GM23338 (cell line): ENCODE measurements at regions not wholly inside any gene's neighbourhood (a gene's known extent, or its start where the extent isn't known, plus 50 kb on each side); places are given as distances from the start of the nearest gene placed in this dataset.

Experiments used
- CREB1 ChIP-seq: fragments of 250-450 bp; sonication (Bioruptor Pico); IDR thresholded peaks from 2 replicates; pipeline ENCODE4 v1.5.0; 2020; ENCODE audit warnings: low read depth, mild to moderate bottlenecking, moderate library complexity
- CTCF ChIP-seq, 2 experiments: fragments of 200-600 bp in 1 of 2; sonication (generic) in 1 of 2; conservative IDR thresholded peaks; 2 replicates each; pipeline versions ENCODE4 v1.5.1 to v1.6.1; 2016 to 2017; ENCODE audit warnings: antibody characterized with exemption in 2 of 2, low read depth in 2 of 2, mild to moderate bottlenecking in 2 of 2, moderate library complexity in 1 of 2
- EZH2 ChIP-seq: fragments of 200-600 bp; sonication (generic); IDR thresholded peaks from one replicate; pipeline ENCODE4 v1.8.0; 2017; ENCODE audit warnings: antibody characterized with exemption, mild to moderate bottlenecking, low read depth; ENCODE audit not compliant: unreplicated experiment
- EZH2phosphoT487 ChIP-seq: fragments of 200-600 bp; sonication (generic); IDR thresholded peaks from one replicate; pipeline ENCODE4 v1.8.1; 2018; ENCODE audit warnings: antibody characterized with exemption; ENCODE audit not compliant: unreplicated experiment
- NANOG ChIP-seq: IDR thresholded peaks from 2 replicates; pipeline ENCODE4 v1.6.1; 2016; ENCODE audit warnings: antibody characterized with exemption, borderline replicate concordance
- POLR2AphosphoS5 ChIP-seq: IDR thresholded peaks from 2 replicates; pipeline ENCODE4 v1.6.1; 2016; ENCODE audit warnings: antibody characterized with exemption, low read depth
- ZNF114 ChIP-seq: fragments of 250-450 bp; sonication (Bioruptor Pico); IDR thresholded peaks from 2 replicates; pipeline ENCODE4 v1.5.0; 2020; ENCODE audit warnings: mild to moderate bottlenecking, moderate library complexity
- ZNF462 ChIP-seq: fragments of 250-450 bp; sonication (Bioruptor Pico); IDR thresholded peaks from 2 replicates; pipeline ENCODE4 v1.5.0; 2020; ENCODE audit warnings: mild to moderate bottlenecking, moderate library complexity

GRCh38 chr5:152146566-152146965 lies 221.9 kb upstream of the GLRA1 start:
- no peak for TF ChIP-seq CTCF (conservative IDR thresholded peaks at IDR 0.05; ENCODE audit: low read depth in 2 of 2)
- TF ChIP-seq EZH2: no peak
- no peak for TF ChIP-seq EZH2phosphoT487
- no peak for TF ChIP-seq ZNF114
- TF ChIP-seq POLR2AphosphoS5: no peak
- TF ChIP-seq ZNF462 (CRISPR knock-in tag): no peak
- no peak for TF ChIP-seq NANOG
- no peak for TF ChIP-seq CREB1 (CRISPR knock-in tag)
